HG02798 (cell line): ENCODE measurements at regions not wholly inside any gene's neighbourhood (a gene's known extent, or its start where the extent isn't known, plus 50 kb on each side); places are given as distances from the start of the nearest gene placed in this dataset.

ENCODE experiments used
- ATAC-seq: cut with Tn5 transposase; IDR thresholded peaks from one replicate; pipeline ENCODE4 v1.9.1; 2021; ENCODE audit warnings: mild to moderate bottlenecking; ENCODE audit not compliant: unreplicated experiment, poor library complexity

DNA sequence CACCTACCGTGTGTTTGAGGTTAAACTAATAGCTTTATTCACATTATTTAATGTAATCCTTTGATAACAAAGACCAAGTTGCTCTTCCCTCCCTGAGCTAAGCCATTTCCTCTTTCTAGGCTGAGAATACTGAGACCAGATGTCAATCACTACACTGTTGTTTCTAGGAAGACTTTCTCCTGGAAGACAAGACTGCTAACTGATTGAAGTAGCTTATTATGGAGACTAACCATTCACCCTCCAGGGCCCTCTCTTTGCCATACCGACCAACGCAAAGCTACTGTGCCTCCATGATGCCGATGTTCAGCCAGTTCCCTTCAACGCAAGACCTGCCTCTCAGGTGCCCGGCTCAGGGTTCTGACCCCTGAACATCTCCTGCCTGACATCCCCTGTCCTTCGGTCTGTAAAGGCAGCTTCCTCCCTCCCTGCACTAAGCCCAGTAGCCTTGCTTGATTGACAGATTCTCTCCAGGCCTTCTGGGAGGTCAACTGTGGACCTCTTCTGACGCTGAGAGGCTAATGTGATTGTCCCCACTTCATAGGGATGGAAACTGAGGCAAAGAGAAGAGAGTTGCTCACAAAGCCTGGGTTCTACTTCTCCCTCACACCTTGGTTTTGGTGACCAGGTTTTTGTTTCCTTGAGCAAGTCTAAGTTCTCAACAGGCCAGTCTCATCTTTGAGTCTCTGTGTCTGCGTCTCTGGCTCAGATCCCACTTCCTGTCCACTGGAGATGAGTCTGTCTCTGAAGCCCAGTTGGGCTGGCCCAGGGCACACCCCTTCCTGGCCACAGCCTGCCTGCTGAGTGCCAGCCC lies 259.7 kb upstream of the IRX2 start:
- no peak for ATAC-seq

DNA sequence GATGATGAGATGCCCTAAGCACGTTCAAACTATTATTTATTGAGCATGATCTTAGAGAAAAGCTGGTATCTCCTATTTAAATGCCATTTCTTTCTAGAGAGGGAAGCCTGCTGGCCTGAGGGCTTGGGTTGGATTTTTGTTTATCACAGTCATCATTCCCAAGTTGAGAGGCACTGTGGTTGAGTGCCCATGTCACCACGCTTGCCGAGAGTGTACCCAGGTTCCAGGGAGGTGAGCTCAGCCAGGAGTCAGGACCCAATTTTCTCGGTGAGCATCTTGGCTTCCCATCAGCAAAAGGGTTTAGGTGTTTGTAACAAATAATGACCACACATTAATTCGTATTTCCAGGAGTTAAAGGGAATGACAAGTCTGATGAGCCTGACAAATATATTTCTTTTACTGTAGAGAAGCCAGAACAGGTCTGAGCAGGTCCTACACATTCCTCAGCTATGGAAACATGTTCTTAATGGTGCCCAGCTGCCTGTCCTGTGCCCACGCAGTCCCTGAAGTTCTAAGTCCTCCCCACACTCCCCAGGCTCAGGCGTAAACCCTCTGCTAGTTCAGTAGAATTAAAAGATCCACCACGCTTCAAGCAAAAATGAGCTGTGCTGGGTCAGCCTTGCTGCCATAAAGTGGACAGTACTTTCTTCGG lies 258.9 kb upstream of the IRX2 start:
- ATAC-seq = no peak

DNA sequence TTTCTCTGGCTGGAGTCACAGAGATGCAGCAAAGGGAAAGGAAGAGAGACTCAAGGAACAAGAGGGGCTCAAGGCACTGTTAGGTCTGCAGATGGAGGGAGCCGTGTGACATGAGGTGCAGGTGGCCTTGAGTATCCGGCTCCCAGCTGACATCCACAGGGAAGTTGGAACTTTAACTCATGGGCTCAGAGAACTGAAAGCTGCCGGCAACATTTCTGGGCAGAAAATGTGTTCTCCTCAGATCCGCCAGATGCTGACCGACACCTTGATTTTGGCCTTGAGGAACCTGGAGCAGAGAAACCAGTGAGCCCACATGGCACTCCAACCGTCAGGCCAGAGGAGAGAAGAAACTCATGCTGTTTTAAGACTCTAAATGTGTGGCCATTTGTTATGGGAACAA lies 258.1 kb upstream of the IRX2 start:
- no peak for ATAC-seq

DNA sequence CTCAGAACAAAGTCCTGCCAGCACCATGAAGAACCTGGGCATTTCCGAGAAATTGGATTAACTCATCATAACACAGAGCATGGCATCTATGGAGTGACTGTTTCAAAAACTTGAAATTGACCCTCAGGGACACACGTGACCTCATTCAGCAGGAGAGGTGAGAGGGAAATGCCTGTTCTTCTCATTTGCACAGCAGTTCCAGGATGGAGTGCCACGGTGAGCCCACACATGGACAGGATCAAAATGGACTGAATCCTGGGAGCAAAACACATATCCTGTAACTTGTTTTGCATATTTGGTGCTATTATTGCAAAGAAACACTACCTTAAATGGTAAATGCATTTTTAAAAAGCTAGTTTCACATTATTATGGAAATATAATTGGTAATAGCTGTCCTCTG lies 256.1 kb upstream of the IRX2 start:
- no peak for ATAC-seq

DNA sequence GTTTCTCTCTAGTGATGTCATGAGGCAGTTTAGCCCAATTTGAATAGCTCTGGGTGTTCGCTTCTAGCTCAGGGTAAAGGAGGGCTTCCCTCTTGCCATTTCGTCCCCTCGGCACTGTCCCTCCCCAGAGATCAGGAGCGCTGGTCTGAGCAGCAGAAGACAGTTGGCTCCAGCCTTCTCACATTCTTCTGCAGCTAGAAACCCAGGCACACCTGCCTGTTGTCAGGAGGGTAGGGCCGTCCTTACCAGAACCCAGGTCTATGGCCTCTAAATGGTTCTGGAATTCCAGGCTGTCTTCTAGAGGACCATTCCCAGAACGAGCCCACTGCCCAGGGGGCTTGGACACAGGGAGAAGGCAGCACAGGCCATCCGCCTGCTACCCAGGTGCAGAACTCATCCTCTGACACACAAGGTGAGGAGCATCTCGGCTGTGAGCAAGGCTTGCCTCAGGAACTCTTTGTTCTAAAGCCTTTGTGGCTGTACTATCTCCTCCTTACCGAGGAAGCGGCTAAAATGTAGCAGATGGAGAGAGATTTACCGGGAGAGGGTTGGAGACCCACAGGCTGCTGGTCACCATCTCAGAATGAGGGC lies 255.6 kb upstream of the IRX2 start:
- no peak for ATAC-seq

DNA sequence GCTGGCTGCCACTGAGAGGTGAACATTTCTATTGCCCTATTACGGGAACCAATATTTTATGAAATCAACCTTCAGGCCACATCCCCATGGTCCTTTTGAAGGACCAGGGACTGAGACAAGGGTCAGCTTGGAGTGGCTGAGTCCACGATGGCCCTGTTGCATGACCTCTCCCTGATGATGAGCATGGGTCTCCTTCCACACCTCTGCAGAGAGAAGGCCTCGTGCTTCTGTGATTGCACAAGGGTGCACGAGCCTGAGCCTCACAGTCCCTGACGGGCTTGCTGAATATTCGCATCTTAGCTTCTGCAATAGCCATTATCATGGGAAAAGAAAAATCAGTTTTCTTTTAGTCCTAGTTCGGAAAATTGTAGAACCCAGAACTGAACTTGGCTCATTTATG lies 255.0 kb upstream of the IRX2 start:
- ATAC-seq = no peak

DNA sequence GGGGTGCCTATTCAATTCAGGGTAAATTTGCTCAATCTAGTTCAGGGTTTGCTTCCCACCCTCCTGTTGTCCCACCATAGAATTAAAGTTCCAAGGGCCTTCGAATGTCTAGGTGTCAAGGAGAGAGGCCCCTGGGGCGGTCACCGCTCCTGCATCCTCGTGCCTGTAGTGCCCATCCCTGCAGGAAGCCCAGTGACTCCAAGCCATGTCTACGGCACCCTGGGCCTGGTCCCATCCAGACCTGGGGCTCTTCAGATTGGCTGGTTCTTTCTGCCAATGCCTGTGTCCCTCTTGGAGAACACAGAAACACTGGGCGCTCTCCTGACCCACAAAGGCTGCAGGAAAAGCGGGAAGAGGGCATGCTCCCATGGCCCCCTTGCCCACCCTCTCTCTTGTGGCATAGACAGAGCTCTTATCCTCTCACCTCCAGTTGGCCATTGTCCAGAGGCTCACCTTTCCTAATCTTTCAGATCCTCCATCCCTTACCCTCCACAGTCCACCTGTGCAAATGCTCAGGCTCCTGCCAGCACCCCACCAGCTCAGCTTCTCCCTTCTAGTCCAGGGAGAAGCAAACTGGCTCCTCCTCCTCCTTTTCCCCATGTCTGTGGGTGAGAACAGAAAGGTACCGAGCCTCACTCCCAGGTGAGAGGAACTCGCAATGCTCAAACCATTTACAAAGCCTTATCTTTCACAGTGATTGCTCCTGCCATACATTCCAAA lies 253.0 kb upstream of the IRX2 start:
- no peak for ATAC-seq

DNA sequence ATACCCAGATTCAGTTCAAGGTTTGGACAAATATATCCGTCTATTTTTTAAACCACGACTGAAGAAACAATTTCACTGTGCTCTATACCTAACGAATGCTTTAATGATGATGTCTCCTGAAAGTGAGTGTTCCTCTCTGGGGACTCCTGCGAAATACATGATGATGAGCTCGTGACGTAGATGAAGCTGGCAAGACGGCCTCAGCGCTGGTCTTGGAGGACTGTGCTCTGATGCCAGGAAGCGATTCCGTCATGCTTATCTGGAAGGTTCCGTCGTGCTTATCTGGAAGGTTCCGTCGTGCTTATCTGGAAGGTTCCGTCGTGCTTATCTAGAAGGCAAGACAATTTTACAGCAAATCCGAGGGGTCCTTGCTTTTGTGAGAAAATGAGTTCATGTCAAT lies 250.8 kb upstream of the IRX2 start:
- ATAC-seq = no peak

DNA sequence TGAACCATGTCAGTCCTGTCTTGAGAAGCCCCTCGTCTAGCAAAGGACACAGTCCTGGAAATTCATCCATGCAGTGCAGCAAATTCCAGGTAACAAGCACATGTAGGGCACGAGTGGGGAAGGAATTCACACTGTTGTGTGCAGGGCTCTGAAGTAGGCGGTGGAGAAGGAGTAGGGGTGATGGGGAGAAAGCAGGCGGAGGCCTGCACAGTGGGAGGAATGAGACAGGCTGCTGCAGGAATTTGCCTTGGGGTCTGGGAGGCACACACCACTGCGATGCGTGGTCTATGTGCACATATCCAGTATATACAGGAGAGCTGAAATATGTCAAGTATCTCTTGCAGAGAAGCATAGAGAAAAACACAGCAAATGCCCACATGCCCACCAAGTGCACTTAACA lies 249.2 kb upstream of the IRX2 start:
- no peak for ATAC-seq

DNA sequence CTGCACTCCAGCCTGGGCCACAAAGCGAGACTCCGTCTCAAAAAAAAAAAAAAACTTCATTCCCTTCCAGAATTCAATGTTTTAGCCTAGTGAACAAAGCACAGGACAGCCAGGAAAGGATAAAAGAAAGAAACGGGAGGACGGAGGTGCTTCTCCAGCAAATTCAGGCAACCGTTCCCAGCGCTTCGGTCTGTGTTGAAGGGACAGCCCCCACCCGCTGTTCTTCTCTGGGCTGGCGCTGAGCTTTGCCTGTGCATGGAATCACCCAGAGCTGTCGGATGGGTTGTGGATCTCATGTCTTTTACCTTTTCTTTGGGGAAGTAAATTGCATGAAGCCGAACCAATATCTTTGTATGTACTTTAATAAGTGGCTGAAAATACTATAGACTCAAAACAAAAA lies 248.4 kb upstream of the IRX2 start:
- ATAC-seq = no peak

DNA sequence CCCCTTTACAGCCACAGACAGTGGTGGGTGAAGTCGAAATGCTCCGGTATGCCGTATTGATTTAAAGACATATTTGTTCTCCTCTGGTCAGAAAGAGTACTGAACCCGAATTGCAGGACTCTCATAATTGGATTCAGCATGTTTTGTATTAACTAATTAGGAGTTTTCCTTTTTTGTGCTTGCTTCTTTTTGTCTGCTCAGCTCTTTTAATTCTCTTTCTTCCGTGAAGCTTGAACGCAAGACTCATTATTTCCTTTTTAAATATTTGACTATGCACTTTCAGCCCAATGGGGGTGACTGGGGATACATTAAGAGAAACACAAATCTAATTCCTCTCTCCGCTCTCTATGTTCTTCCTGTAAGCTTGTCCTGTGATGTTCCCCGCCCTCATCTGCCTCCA lies 246.6 kb upstream of the IRX2 start:
- no peak for ATAC-seq

DNA sequence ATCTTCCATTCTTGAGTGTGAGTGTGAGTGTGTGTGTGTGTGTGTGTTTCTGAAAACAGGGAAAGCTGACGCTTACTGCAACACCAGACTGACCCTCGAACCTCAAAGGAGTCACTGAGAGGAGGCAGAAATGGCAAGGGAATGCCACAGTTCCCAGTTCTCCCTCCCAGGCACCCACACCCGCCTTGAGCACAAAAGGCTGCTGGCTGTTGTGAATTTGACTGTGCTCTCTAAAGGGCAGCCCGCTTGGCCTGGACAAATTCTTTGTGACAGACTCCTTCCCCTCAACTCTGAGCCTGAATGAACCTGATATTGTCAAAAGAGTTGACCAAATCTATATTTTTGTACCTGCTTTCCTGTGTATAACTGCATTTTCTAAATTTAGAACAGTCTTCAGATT lies 245.7 kb upstream of the IRX2 start:
- ATAC-seq = no peak

DNA sequence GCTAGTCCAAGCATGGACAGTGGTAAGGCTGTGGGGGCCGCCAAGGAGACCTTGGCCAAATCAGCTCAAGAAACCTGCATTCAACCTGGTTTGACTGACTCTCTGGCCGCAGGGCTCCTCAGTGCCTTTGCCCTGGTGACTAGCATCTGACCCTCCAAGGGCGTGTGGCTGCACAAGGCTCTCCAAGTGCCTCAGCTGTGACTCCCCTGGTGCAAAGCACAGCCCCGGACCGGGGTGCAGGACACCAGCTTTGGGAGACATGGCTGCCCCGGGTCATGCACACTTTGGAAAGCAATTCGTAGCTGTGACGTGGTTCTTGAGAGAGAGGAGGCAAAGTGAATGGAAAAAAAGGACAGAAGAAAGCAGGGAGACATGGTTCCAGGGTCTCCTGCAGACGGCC lies 245.2 kb upstream of the IRX2 start:
- no peak for ATAC-seq

DNA sequence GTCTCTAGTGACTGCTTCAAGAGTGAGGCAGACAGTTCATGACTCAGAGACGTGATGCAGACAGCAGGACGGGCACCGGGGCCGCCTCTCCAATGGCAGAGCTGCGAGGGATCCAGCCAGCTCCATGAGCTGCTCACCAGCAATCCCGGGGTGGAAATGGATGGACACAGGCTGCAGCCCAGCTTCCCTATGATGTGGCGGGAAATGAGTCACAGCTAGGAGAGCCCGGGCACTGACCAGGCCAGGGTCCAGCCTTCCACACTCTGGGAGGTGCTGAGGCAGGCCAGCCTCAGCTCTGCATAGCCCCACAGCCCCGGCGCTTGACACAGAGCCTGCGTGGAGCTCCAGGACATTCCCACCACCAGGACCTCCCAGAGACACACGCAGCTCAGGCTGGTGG lies 244.8 kb upstream of the IRX2 start:
- ATAC-seq = no peak

DNA sequence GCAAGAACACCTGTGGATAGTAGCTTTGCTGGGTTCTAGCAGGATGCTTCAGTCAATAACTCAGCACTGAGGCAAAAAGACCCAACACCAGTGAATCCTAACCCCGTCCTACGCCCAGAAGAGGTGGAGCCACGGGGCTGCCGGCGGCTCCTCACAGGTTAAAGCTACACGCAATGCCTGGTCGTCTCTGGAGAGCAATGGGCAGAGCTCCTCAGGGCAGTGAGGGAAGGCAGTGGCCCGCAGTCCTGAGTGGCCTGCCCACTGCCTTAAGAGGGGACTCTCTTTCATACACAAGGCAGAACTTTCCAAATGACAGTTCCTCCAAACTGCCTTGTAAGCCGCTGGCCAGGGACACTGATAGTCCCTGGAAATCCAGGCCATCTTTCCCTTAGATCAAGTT lies 244.2 kb upstream of the IRX2 start:
- no peak for ATAC-seq

DNA sequence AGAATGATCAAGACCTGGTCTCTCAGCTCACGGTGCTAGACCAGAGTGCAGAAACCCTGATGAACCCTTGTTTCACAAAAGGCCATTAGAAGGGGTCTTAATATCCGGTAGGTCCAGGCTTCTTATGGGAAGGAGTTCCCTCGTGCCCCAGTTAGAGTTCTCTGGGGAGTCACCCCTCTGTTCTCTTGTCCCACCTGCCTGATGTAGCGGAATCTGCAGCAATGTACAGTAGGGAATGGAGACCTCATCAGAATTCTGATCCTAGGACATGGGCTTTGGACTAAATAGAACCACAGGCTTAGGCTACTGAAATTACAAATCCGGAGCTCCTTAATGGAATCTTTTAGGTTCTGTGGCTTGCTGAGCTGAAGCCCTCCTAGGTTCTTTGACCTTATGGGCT lies 243.6 kb upstream of the IRX2 start:
- ATAC-seq = no peak

DNA sequence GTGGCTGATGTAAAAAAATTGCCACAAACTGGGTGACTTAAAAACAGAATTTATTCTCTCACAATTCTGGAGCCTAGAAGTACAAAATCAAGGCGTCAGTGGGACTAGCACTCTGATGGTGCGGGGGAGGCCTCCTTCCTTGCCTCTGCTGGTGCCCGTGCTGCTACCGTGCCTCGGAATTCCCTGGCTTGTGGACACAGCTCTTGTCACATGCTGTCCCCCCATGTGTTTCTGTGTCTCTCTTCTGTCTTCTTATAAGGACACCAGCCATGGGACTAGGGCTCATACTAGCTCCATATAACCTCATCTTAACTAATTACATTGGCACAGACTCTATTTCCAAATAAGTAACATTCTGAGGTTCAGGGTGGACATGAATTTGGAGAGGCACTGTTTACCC lies 242.3 kb upstream of the IRX2 start:
- no peak for ATAC-seq

DNA sequence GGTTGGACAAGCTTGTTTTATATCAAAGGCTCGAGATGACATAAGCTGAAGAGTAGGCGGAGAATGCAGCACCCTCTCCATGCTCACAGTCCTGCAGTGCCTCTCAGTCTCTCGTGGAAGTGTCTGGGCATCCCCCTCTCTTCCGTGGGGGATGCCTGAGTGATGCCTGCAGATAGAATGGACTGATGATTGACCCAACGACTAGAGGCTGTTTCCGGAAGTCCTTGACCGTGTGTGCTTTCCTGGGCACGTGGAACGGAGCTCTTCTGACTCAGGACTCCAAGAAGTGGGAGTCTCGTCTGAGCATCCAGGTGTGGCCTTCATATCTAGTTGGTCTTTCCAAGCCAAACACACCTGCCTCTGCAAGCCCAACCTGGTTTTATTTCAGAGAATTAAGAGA lies 241.8 kb upstream of the IRX2 start:
- no peak for ATAC-seq

DNA sequence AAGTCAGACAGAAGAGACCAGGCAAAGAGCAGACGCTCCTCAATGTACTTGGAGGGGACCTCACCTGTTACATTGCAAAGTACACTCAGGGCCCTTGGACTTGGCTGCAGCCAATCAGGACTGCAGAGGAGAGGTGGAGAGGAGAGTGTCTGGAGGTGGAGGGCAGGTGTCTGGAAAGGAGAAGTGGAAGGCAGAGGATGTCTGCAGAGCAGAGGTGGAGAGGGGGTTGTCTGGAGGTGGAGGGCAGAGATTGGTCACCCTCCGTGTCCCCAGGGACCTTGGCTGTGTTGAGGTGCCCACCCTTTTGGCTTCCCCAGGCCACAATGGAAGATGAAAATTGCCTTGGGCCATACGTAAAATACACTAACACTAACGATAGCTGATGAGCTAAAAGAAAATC lies 241.3 kb upstream of the IRX2 start:
- no peak for ATAC-seq

DNA sequence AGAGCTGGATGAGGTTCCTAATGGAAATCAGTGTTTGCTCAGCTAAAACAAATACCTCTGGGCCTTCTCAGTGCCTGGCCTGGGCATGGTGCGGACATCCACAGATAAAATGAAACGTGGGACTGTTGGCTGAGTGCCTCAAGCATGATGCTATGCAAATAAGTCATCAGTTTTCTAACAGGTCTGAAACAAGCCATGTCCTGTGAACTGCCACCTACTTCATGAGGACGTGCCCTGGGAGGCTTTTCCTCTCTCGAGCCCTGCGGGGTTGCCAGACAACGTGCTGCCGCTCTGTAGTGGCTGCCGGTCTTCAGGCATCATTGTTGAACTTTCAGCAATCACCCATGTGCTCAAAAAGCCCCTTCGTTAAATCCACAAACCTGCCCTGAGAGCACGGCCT lies 240.4 kb upstream of the IRX2 start:
- no peak for ATAC-seq

DNA sequence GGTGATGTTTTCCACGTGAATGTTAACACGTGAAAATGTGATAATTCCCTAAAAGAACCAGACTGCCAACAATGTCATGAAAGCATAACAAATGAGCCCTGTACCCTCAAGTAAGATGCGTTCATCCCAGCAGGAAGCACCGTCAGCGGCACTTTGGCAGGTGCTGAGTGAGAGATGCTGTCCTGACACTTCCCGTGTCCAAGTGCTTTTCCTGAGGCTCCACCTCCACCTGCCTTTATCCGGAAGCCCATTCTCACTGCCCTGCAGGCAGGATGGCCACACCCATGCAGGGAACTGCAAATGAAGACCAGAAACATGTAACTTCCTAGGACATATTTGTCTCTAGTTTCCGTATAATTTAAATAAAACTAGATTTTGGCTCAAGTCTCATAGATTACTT lies 238.0 kb upstream of the IRX2 start:
- ATAC-seq = no peak
